IPS DF 4.7 (cell line): ENCODE measurements at regions not wholly inside any gene's neighbourhood (a gene's known extent, or its start where the extent isn't known, plus 50 kb on each side); places are given as distances from the start of the nearest gene placed in this dataset.
"Not testable (repeated sequence)": the region's sequence is repeated elsewhere in the genome, so short reads cannot be mapped to it uniquely, and the experiment has no call there.

Experiments
- DNase-seq: peaks from one replicate; pipeline ENCODE4 v3.0.0-alpha.2; 2013; ENCODE audit warnings: low spot score; ENCODE audit errors: extremely low read depth

GRCh38 chr5:33205727-33206410, 234.9 kb upstream of the TARS1 start:
- no peak for DNase-seq

GRCh38 chr5:33206962-33207506, 233.7 kb upstream of the TARS1 start:
- DNase-seq: no peak

- no peak for DNase-seq
Measured at GRCh38 chr5:33209252-33209651, 231.5 kb upstream of the TARS1 start.

GRCh38 chr5:33210221-33210620, 230.5 kb upstream of the TARS1 start:
- DNase-seq: not testable (repeated sequence)

- DNase-seq: no peak
Measured at GRCh38 chr5:33210978-33211377, 229.8 kb upstream of the TARS1 start.

- no peak for DNase-seq
Measured at GRCh38 chr5:33212439-33212838, 228.3 kb upstream of the TARS1 start.

- no peak for DNase-seq
Measured at GRCh38 chr5:33212900-33213299, 227.9 kb upstream of the TARS1 start.

GRCh38 chr5:33223563-33224284, 217.0 kb upstream of the TARS1 start:
- DNase-seq: no peak

GRCh38 chr5:33224285-33224961, 216.3 kb upstream of the TARS1 start:
- DNase-seq: no peak

- no peak for DNase-seq
Measured at GRCh38 chr5:33227247-33227646, 213.5 kb upstream of the TARS1 start.

GRCh38 chr5:33227746-33228145, 213.0 kb upstream of the TARS1 start:
- peak; percentile 2 for DNase-seq

- no peak for DNase-seq
Measured at GRCh38 chr5:33228149-33228548, 212.6 kb upstream of the TARS1 start.

- no peak for DNase-seq
Measured at GRCh38 chr5:33229216-33229615, 211.5 kb upstream of the TARS1 start.

- no peak for DNase-seq
Measured at GRCh38 chr5:33230467-33231078, 210.2 kb upstream of the TARS1 start.

- DNase-seq: no peak
Measured at GRCh38 chr5:33231214-33231710, 209.5 kb upstream of the TARS1 start.

GRCh38 chr5:33231935-33232334, 208.8 kb upstream of the TARS1 start:
- no peak for DNase-seq

GRCh38 chr5:33232731-33233505, 207.8 kb upstream of the TARS1 start:
- no peak for DNase-seq

GRCh38 chr5:33235304-33235703, 205.5 kb upstream of the TARS1 start:
- DNase-seq: no peak

- DNase-seq: no peak
Measured at GRCh38 chr5:33235824-33236223, 204.9 kb upstream of the TARS1 start.

- DNase-seq: no peak
Measured at GRCh38 chr5:33237471-33237870, 203.3 kb upstream of the TARS1 start.
